NT2/D1 (cell line): ENCODE measurements at regions not wholly inside any gene's neighbourhood (a gene's known extent, or its start where the extent isn't known, plus 50 kb on each side); places are given as distances from the start of the nearest gene placed in this dataset.
"Not testable (repeated sequence)": the region's sequence is repeated elsewhere in the genome, so short reads cannot be mapped to it uniquely, and the experiment has no call there.

Experiments
- SUZ12 ChIP-seq: IDR thresholded peaks from 2 replicates; pipeline ENCODE4 v1.6.1; 2011; ENCODE audit not compliant: insufficient read length, insufficient read depth; ENCODE audit errors: extremely low read depth
- ZNF274 ChIP-seq: IDR thresholded peaks from 2 replicates; pipeline ENCODE4 v1.6.1; 2011; ENCODE audit warnings: mild to moderate bottlenecking, low read depth, low read length

GRCh38 chr1:120550335-120550734 lies 135.5 kb downstream of the NBPF8 start:
- not testable (repeated sequence) for TF ChIP-seq ZNF274, SUZ12
